ENCODE measurements at regions not wholly inside any gene's neighbourhood (a gene's known extent, or its start where the extent isn't known, plus 50 kb on each side); places are given as distances from the start of the nearest gene placed in this dataset.

DNA sequence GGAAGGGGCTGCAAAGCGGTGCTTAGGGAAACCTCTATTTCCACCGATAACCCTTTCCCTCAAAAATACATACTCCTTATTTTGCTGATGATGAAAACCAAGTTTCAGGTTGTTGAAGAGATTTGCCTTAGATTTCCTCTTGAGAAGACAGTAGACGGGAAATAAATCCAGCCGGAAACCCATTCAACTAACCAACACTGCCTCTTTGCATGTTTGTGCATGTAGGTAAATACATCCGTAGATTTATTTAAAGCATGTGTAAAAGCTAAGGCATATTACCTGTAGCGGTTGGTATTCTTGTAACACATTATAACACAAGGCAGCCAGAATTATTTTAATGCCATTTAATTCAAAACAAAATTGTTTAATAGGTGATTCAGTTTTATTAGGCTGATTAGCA is 136.3 kb upstream of the SLC22A23 start:
- H3K9me3 Mint-ChIP-seq, result no peaks in the 10 kb centered on the region
- TF ChIP-seq, protein P1, sequence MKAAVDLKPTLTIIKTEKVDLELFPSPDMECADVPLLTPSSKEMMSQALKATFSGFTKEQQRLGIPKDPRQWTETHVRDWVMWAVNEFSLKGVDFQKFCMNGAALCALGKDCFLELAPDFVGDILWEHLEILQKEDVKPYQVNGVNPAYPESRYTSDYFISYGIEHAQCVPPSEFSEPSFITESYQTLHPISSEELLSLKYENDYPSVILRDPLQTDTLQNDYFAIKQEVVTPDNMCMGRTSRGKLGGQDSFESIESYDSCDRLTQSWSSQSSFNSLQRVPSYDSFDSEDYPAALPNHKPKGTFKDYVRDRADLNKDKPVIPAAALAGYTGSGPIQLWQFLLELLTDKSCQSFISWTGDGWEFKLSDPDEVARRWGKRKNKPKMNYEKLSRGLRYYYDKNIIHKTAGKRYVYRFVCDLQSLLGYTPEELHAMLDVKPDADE (IDR thresholded peaks at IDR 0.05), result no peak
- TF ChIP-seq, protein P2, sequence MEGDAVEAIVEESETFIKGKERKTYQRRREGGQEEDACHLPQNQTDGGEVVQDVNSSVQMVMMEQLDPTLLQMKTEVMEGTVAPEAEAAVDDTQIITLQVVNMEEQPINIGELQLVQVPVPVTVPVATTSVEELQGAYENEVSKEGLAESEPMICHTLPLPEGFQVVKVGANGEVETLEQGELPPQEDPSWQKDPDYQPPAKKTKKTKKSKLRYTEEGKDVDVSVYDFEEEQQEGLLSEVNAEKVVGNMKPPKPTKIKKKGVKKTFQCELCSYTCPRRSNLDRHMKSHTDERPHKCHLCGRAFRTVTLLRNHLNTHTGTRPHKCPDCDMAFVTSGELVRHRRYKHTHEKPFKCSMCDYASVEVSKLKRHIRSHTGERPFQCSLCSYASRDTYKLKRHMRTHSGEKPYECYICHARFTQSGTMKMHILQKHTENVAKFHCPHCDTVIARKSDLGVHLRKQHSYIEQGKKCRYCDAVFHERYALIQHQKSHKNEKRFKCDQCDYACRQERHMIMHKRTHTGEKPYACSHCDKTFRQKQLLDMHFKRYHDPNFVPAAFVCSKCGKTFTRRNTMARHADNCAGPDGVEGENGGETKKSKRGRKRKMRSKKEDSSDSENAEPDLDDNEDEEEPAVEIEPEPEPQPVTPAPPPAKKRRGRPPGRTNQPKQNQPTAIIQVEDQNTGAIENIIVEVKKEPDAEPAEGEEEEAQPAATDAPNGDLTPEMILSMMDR (conservative IDR thresholded peaks at IDR 0.05; ENCODE audit: low read depth in 2 of 2), result no peak
- no peak for TF ChIP-seq CREB1 (CRISPR knock-in tag; IDR thresholded peaks at IDR 0.05; ENCODE audit: low read depth)
- no peak for TF ChIP-seq STAT1 (IDR thresholded peaks at IDR 0.05; ENCODE audit: unreplicated experiment)
- TF ChIP-seq EZH2phosphoT487 (IDR thresholded peaks at IDR 0.05; ENCODE audit: unreplicated experiment), result no peak
- no peak for TF ChIP-seq ZNF331 (CRISPR knock-in tag; IDR thresholded peaks at IDR 0.05; ENCODE audit: low read depth)
- TF ChIP-seq EZH2 (IDR thresholded peaks at IDR 0.05; ENCODE audit: low read depth, unreplicated experiment), result no peak
- TF ChIP-seq, protein P3, sequence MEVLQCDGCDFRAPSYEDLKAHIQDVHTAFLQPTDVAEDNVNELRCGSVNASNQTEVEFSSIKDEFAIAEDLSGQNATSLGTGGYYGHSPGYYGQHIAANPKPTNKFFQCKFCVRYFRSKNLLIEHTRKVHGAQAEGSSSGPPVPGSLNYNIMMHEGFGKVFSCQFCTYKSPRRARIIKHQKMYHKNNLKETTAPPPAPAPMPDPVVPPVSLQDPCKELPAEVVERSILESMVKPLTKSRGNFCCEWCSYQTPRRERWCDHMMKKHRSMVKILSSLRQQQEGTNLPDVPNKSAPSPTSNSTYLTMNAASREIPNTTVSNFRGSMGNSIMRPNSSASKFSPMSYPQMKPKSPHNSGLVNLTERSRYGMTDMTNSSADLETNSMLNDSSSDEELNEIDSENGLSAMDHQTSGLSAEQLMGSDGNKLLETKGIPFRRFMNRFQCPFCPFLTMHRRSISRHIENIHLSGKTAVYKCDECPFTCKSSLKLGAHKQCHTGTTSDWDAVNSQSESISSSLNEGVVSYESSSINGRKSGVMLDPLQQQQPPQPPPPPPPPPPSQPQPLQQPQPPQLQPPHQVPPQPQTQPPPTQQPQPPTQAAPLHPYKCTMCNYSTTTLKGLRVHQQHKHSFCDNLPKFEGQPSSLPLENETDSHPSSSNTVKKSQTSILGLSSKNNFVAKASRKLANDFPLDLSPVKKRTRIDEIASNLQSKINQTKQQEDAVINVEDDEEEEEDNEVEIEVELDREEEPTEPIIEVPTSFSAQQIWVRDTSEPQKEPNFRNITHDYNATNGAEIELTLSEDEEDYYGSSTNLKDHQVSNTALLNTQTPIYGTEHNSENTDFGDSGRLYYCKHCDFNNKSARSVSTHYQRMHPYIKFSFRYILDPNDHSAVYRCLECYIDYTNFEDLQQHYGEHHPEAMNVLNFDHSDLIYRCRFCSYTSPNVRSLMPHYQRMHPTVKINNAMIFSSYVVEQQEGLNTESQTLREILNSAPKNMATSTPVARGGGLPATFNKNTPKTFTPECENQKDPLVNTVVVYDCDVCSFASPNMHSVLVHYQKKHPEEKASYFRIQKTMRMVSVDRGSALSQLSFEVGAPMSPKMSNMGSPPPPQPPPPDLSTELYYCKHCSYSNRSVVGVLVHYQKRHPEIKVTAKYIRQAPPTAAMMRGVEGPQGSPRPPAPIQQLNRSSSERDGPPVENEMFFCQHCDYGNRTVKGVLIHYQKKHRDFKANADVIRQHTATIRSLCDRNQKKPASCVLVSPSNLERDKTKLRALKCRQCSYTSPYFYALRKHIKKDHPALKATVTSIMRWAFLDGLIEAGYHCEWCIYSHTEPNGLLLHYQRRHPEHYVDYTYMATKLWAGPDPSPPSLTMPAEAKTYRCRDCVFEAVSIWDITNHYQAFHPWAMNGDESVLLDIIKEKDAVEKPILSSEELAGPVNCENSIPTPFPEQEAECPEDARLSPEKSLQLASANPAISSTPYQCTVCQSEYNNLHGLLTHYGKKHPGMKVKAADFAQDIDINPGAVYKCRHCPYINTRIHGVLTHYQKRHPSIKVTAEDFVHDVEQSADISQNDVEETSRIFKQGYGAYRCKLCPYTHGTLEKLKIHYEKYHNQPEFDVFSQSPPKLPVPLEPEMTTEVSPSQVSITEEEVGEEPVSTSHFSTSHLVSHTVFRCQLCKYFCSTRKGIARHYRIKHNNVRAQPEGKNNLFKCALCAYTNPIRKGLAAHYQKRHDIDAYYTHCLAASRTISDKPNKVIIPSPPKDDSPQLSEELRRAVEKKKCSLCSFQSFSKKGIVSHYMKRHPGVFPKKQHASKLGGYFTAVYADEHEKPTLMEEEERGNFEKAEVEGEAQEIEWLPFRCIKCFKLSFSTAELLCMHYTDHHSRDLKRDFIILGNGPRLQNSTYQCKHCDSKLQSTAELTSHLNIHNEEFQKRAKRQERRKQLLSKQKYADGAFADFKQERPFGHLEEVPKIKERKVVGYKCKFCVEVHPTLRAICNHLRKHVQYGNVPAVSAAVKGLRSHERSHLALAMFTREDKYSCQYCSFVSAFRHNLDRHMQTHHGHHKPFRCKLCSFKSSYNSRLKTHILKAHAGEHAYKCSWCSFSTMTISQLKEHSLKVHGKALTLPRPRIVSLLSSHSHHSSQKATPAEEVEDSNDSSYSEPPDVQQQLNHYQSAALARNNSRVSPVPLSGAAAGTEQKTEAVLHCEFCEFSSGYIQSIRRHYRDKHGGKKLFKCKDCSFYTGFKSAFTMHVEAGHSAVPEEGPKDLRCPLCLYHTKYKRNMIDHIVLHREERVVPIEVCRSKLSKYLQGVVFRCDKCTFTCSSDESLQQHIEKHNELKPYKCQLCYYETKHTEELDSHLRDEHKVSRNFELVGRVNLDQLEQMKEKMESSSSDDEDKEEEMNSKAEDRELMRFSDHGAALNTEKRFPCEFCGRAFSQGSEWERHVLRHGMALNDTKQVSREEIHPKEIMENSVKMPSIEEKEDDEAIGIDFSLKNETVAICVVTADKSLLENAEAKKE (CRISPR knock-in tag; IDR thresholded peaks at IDR 0.05), result no peak
- TF ChIP-seq, protein P4, sequence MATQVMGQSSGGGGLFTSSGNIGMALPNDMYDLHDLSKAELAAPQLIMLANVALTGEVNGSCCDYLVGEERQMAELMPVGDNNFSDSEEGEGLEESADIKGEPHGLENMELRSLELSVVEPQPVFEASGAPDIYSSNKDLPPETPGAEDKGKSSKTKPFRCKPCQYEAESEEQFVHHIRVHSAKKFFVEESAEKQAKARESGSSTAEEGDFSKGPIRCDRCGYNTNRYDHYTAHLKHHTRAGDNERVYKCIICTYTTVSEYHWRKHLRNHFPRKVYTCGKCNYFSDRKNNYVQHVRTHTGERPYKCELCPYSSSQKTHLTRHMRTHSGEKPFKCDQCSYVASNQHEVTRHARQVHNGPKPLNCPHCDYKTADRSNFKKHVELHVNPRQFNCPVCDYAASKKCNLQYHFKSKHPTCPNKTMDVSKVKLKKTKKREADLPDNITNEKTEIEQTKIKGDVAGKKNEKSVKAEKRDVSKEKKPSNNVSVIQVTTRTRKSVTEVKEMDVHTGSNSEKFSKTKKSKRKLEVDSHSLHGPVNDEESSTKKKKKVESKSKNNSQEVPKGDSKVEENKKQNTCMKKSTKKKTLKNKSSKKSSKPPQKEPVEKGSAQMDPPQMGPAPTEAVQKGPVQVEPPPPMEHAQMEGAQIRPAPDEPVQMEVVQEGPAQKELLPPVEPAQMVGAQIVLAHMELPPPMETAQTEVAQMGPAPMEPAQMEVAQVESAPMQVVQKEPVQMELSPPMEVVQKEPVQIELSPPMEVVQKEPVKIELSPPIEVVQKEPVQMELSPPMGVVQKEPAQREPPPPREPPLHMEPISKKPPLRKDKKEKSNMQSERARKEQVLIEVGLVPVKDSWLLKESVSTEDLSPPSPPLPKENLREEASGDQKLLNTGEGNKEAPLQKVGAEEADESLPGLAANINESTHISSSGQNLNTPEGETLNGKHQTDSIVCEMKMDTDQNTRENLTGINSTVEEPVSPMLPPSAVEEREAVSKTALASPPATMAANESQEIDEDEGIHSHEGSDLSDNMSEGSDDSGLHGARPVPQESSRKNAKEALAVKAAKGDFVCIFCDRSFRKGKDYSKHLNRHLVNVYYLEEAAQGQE (IDR thresholded peaks at IDR 0.05; ENCODE audit: unreplicated experiment), result no peak
- TF ChIP-seq POLR2AphosphoS5 (IDR thresholded peaks at IDR 0.05; ENCODE audit: low read depth), result no peak
- TF ChIP-seq NANOG (IDR thresholded peaks at IDR 0.05; ENCODE audit: borderline replicate concordance), result no peak
- H3K27ac ChIP-seq (ENCODE audit: low read depth), result no peak overlapping the region

More for the DNA sequence above, 136.3 kb upstream of the SLC22A23 start:
- H3K4me1 ChIP-seq (ENCODE audit: insufficient read depth), result no peaks in the 10 kb centered on the region
- no peaks in the 10 kb centered on the region for H3F3A ChIP-seq (replicated peaks; ENCODE audit: low read depth)
- ATAC-seq, result no peak
- H3K9me2 ChIP-seq (ENCODE audit: insufficient read depth), result no peaks in the 10 kb centered on the region
- H4K20me1 ChIP-seq (replicated peaks; ENCODE audit: insufficient read depth), result no peaks in the 10 kb centered on the region
- DNase-seq (ENCODE audit: low spot score), result no peak
- H3K4me3 ChIP-seq, result no peak overlapping the region
- H3K36me3 ChIP-seq (ENCODE audit: insufficient read depth), result no peaks in the 10 kb centered on the region
- no peaks in the 10 kb centered on the region for H3K79me2 ChIP-seq (replicated peaks; ENCODE audit: insufficient read depth)
- Mint-ChIP-seq H3K27ac (no peak overlapping the region), H3K36me3 (ENCODE audit: low read depth) (no peaks in the 10 kb centered on the region), H3K4me3 (no peak overlapping the region), H3K27me3 (ENCODE audit: insufficient read depth, low read depth, poor library complexity) (peaks cover 4% of the 10 kb centered on the region), H3K4me1 (no peaks in the 10 kb centered on the region)
- H3K27me3 ChIP-seq (ENCODE audit: insufficient read depth), result no peaks in the 10 kb centered on the region
- no peak overlapping the region for H2AFZ ChIP-seq
- H3K4me2 ChIP-seq, result no peak overlapping the region
